ENCODE measurements at regions not wholly inside any gene's neighbourhood (a gene's known extent, or its start where the extent isn't known, plus 50 kb on each side); places are given as distances from the start of the nearest gene placed in this dataset.

GRCh38 chr9:2958219-2958618 is 114.3 kb upstream of the PUM3 start:
- H3K36me3 Mint-ChIP-seq, result no peaks in the 10 kb centered on the region
- no peak overlapping the region for H3K4me3 Mint-ChIP-seq
- no peak overlapping the region for H3K27ac Mint-ChIP-seq
- DNase-seq (ENCODE audit: low spot score), result no peak
- no peaks in the 10 kb centered on the region for H3K4me1 Mint-ChIP-seq (ENCODE audit: low read depth in 2 of 2)
- H3K9me3 Mint-ChIP-seq, result no peaks in the 10 kb centered on the region
- no peak for ATAC-seq
- H3K27me3 Mint-ChIP-seq, result peaks cover 2 to 7% of the 10 kb centered on the region in 2 donors

- Mint-ChIP-seq H3K27ac (no peak overlapping the region), H3K36me3 (no peaks in the 10 kb centered on the region), H3K4me1 (ENCODE audit: low read depth in 2 of 2) (no peaks in the 10 kb centered on the region), H3K9me3 (no peaks in the 10 kb centered on the region), H3K4me3 (no peak overlapping the region), H3K27me3 (peaks cover 2 to 7% of the 10 kb centered on the region in 2 donors)
- no peak for DNase-seq (ENCODE audit: low spot score)
- no peak for ATAC-seq
Observed at GRCh38 chr9:2957656-2958200, 113.8 kb upstream of the PUM3 start.

GRCh38 chr9:2955575-2955974 is 111.7 kb upstream of the PUM3 start:
- peaks cover 2 to 7% of the 10 kb centered on the region in 2 donors for H3K27me3 Mint-ChIP-seq
- no peak for ATAC-seq
- H3K36me3 Mint-ChIP-seq, result no peaks in the 10 kb centered on the region
- H3K4me1 Mint-ChIP-seq (ENCODE audit: low read depth in 2 of 2), result no peaks in the 10 kb centered on the region
- no peak overlapping the region for H3K4me3 Mint-ChIP-seq
- no peak for DNase-seq (ENCODE audit: low spot score)
- no peak overlapping the region for H3K27ac Mint-ChIP-seq
- H3K9me3 Mint-ChIP-seq, result no peaks in the 10 kb centered on the region

GRCh38 chr9:2939368-2939767 is 95.5 kb upstream of the PUM3 start:
- DNase-seq (ENCODE audit: low spot score) (no peak), ATAC-seq (no peak)
- no peak overlapping the region for H3K27ac Mint-ChIP-seq
- H3K27me3 Mint-ChIP-seq, result peaks cover 7 to 19% of the 10 kb centered on the region in 2 donors
- H3K36me3 Mint-ChIP-seq, result no peaks in the 10 kb centered on the region
- H3K9me3 Mint-ChIP-seq, result no peaks in the 10 kb centered on the region
- no peaks in the 10 kb centered on the region for H3K4me1 Mint-ChIP-seq (ENCODE audit: low read depth in 2 of 2)
- no peak overlapping the region for H3K4me3 Mint-ChIP-seq

- Mint-ChIP-seq H3K36me3 (no peaks in the 10 kb centered on the region), H3K4me1 (ENCODE audit: low read depth in 2 of 2) (no peaks in the 10 kb centered on the region), H3K27ac (no peak overlapping the region), H3K4me3 (no peak overlapping the region), H3K27me3 (peaks cover 7 to 14% of the 10 kb centered on the region in 2 donors), H3K9me3 (no peaks in the 10 kb centered on the region)
- ATAC-seq (no peak), DNase-seq (ENCODE audit: low spot score) (no peak)
Observed at GRCh38 chr9:2936221-2936620, 92.3 kb upstream of the PUM3 start.

GRCh38 chr9:2934883-2935282 is 91.0 kb upstream of the PUM3 start:
- no peaks in the 10 kb centered on the region for H3K4me1 Mint-ChIP-seq (ENCODE audit: low read depth in 2 of 2)
- ATAC-seq, result peak in 1 of 2 donors; percentile 26
- no peak for DNase-seq (ENCODE audit: low spot score)
- peaks cover 10 to 11% of the 10 kb centered on the region in 2 donors for H3K27me3 Mint-ChIP-seq
- no peaks in the 10 kb centered on the region for H3K9me3 Mint-ChIP-seq
- no peak overlapping the region for H3K27ac Mint-ChIP-seq
- H3K4me3 Mint-ChIP-seq, result no peak overlapping the region
- no peaks in the 10 kb centered on the region for H3K36me3 Mint-ChIP-seq

- no peaks in the 10 kb centered on the region for H3K36me3 Mint-ChIP-seq
- no peaks in the 10 kb centered on the region for H3K9me3 Mint-ChIP-seq
- H3K4me1 Mint-ChIP-seq (ENCODE audit: low read depth in 2 of 2), result no peaks in the 10 kb centered on the region
Observed at GRCh38 chr9:2934241-2934650, 90.4 kb upstream of the PUM3 start.

GRCh38 chr9:2933165-2934095 is 89.5 kb upstream of the PUM3 start:
- H3K4me1 Mint-ChIP-seq (ENCODE audit: low read depth in 2 of 2), result no peaks in the 10 kb centered on the region
- H3K4me3 Mint-ChIP-seq, result no peak overlapping the region
- H3K9me3 Mint-ChIP-seq, result no peaks in the 10 kb centered on the region
- ATAC-seq, result peak; percentile 36 to 44
- no peaks in the 10 kb centered on the region for H3K36me3 Mint-ChIP-seq
- H3K27ac Mint-ChIP-seq, result no peak overlapping the region
- no peak for DNase-seq (ENCODE audit: low spot score)
- peaks cover under 1 to 3% of the 10 kb centered on the region in 2 donors for H3K27me3 Mint-ChIP-seq

More at GRCh38 chr9:2934241-2934650, 90.4 kb upstream of the PUM3 start:
- ATAC-seq (peak in 1 of 2 donors; percentile 40), DNase-seq (ENCODE audit: low spot score) (no peak)
- Mint-ChIP-seq H3K27ac (no peak overlapping the region), H3K4me3 (no peak overlapping the region), H3K27me3 (peaks cover 8 to 9% of the 10 kb centered on the region in 2 donors)

GRCh38 chr9:2928411-2928810 is 84.5 kb upstream of the PUM3 start:
- no peaks in the 10 kb centered on the region for H3K9me3 Mint-ChIP-seq
- H3K27me3 Mint-ChIP-seq, result peaks cover 0 to 8% of the 10 kb centered on the region in 2 donors
- DNase-seq (ENCODE audit: low spot score) (no peak), ATAC-seq (no peak)
- no peak overlapping the region for H3K27ac Mint-ChIP-seq
- no peaks in the 10 kb centered on the region for H3K4me1 Mint-ChIP-seq (ENCODE audit: low read depth in 2 of 2)
- no peaks in the 10 kb centered on the region for H3K36me3 Mint-ChIP-seq
- no peak overlapping the region for H3K4me3 Mint-ChIP-seq

- Mint-ChIP-seq H3K27me3 (peaks cover 5 to 9% of the 10 kb centered on the region in 2 donors), H3K36me3 (no peaks in the 10 kb centered on the region), H3K9me3 (no peaks in the 10 kb centered on the region), H3K4me3 (no peak overlapping the region), H3K4me1 (ENCODE audit: low read depth in 2 of 2) (no peaks in the 10 kb centered on the region), H3K27ac (no peak overlapping the region)
- ATAC-seq (no peak), DNase-seq (ENCODE audit: low spot score) (no peak)
Observed at GRCh38 chr9:2925016-2925415, 81.1 kb upstream of the PUM3 start.

- ATAC-seq (no peak), DNase-seq (ENCODE audit: low spot score) (no peak)
- no peak overlapping the region for H3K27ac Mint-ChIP-seq
- no peaks in the 10 kb centered on the region for H3K9me3 Mint-ChIP-seq
- no peaks in the 10 kb centered on the region for H3K36me3 Mint-ChIP-seq
- no peaks in the 10 kb centered on the region for H3K4me1 Mint-ChIP-seq (ENCODE audit: low read depth in 2 of 2)
- peaks cover 5 to 9% of the 10 kb centered on the region in 2 donors for H3K27me3 Mint-ChIP-seq
- no peak overlapping the region for H3K4me3 Mint-ChIP-seq
Observed at GRCh38 chr9:2924380-2924768, 80.5 kb upstream of the PUM3 start.

GRCh38 chr9:2923766-2924379 is 80.0 kb upstream of the PUM3 start:
- Mint-ChIP-seq H3K36me3 (no peaks in the 10 kb centered on the region), H3K4me1 (ENCODE audit: low read depth in 2 of 2) (no peaks in the 10 kb centered on the region)
- no peak for DNase-seq (ENCODE audit: low spot score)

GRCh38 chr9:2919347-2919746 is 75.5 kb upstream of the PUM3 start:
- DNase-seq (ENCODE audit: low spot score), result no peak
- Mint-ChIP-seq H3K27me3 (peaks cover 0 to 9% of the 10 kb centered on the region in 2 donors), H3K27ac (no peak overlapping the region), H3K36me3 (no peaks in the 10 kb centered on the region), H3K4me1 (ENCODE audit: low read depth in 2 of 2) (no peaks in the 10 kb centered on the region), H3K4me3 (no peak overlapping the region), H3K9me3 (no peaks in the 10 kb centered on the region)
- ATAC-seq, result no peak

More at GRCh38 chr9:2923766-2924379, 80.0 kb upstream of the PUM3 start:
- Mint-ChIP-seq H3K27ac (no peak overlapping the region), H3K27me3 (peaks cover 5 to 9% of the 10 kb centered on the region in 2 donors), H3K4me3 (no peak overlapping the region), H3K9me3 (no peaks in the 10 kb centered on the region)
- no peak for ATAC-seq

- DNase-seq (ENCODE audit: low spot score), result no peak
- peak in 1 of 2 donors; percentile 45 for ATAC-seq
- Mint-ChIP-seq H3K9me3 (peaks cover 4% of the 10 kb centered on the region), H3K27me3 (peaks cover 13 to 18% of the 10 kb centered on the region in 2 donors), H3K4me3 (no peak overlapping the region), H3K36me3 (no peaks in the 10 kb centered on the region), H3K27ac (no peak overlapping the region), H3K4me1 (ENCODE audit: low read depth in 2 of 2) (no peaks in the 10 kb centered on the region)
Observed at GRCh38 chr9:2916382-2916985, 72.6 kb upstream of the PUM3 start.
